MG63 (cell line): ENCODE measurements at regions not wholly inside any gene's neighbourhood (a gene's known extent, or its start where the extent isn't known, plus 50 kb on each side); places are given as distances from the start of the nearest gene placed in this dataset.
A peak's percentile ranks its signal among the peaks of the same experiment; 100 is the strongest.

ENCODE experiments used
- DNase-seq: peaks from one replicate; pipeline ENCODE4 v3.0.0-alpha.2; 2020
- H3K27me3 ChIP-seq: fragments of 250-450 bp; sonication (Bioruptor Pico); 2 replicates; pipeline ENCODE4 v1.5.1; 2020; ENCODE audit warnings: mild to moderate bottlenecking, moderate library complexity
- H3K36me3 ChIP-seq: fragments of 250-450 bp; sonication (Bioruptor Pico); 2 replicates; pipeline ENCODE4 v1.5.1; 2020; ENCODE audit warnings: mild to moderate bottlenecking, moderate library complexity
- H3K4me3 ChIP-seq: fragments of 250-450 bp; sonication (Bioruptor Pico); 2 replicates; pipeline ENCODE4 v1.5.1; 2020; ENCODE audit warnings: mild to moderate bottlenecking, moderate library complexity
- H3K9me3 ChIP-seq: fragments of 250-450 bp; sonication (Bioruptor Pico); 2 replicates; pipeline ENCODE4 v1.5.1; 2020; ENCODE audit warnings: mild to moderate bottlenecking, moderate library complexity

DNA sequence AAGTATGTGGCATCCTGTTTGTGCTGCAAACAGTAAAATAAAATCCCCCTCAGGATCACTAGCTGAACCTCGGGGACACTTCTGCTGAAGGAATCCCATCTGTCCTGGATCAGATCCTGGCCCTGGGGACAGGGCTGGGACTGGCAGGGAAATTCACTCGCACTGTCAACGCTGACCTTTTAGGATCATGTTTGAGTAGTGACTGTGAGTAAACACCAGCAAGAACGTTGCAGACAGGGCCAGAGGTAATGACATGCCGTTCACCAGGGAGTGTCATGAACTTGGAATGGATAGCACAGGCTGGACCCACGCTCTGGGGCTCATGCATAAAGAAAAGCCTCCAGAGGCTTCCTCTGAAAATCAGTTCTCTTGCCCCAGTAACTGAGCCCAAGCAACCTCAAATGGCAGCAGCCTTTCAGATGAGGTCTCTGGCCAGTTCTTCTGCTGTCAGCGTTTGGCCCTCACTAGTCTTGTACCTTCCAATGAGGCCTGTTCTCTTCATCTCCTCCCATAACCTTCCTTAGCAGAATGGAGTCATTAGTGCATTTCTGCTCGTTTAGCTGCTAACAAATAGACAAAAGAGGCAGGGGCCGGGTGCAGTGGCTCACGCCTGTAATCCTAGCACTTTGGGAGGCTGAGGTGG, 51.0 kb upstream of the BARX2 start:
- no peak for DNase-seq
- no peaks in the 10 kb centered on the region for H3K27me3 ChIP-seq
- H3K36me3 ChIP-seq = no peaks in the 10 kb centered on the region
- H3K9me3 ChIP-seq = no peaks in the 10 kb centered on the region
- H3K4me3 ChIP-seq = no peak overlapping the region

DNA sequence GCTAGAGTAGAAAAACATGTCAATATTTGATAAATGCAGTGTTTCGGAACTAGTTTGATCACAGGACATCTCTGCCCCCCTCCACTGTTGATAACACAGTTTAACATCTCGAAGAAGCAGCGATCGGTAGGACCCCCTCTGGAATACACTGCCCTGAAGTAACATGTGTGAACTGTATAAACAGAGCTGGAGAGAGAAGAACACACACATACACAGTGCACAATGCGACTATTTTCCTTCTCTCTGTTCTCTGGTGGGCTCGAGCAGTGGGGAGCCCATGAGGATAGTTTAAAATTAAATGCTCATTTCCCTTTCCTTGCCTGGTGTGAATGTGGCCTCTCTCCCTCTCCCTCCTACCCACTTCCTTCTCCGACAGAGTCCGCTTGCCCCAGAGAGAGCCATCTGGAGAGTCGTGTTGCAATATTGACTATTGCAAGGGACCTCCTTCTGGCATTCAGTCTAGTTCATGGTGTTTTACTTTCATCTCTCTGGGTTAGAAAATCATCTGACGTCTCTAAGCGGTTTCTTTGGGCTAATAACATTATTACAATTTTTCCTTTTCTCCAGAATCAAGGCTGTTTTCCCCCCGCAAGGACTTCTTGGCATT, 51.6 kb upstream of the BARX2 start:
- no peak for DNase-seq
- H3K4me3 ChIP-seq = no peak overlapping the region

DNA sequence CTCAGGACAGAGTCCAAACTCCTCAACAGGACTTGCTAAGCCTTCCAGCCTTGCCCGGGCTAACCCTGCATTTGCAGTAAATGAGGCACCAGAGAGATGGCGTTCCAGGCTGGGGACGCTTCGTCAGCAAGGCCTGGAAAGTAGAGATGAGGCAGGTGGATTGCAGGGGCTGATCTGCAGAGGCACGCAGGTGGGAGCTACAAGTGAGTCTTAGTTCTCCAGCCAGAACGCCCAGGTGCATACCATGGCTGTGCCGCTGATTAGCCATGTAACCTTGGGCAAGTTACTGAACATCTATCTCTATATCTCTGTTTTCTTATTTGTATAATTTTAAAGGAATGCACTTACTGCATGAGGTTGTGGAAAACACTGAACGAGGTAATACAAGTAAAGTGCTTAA, 52.7 kb upstream of the BARX2 start:
- Histone ChIP-seq H3K4me3 (no peak overlapping the region), H3K27me3 (no peaks in the 10 kb centered on the region)

More for the DNA sequence above, 51.6 kb upstream of the BARX2 start:
- Histone ChIP-seq H3K36me3 (no peaks in the 10 kb centered on the region), H3K9me3 (no peaks in the 10 kb centered on the region), H3K27me3 (no peaks in the 10 kb centered on the region)

DNA sequence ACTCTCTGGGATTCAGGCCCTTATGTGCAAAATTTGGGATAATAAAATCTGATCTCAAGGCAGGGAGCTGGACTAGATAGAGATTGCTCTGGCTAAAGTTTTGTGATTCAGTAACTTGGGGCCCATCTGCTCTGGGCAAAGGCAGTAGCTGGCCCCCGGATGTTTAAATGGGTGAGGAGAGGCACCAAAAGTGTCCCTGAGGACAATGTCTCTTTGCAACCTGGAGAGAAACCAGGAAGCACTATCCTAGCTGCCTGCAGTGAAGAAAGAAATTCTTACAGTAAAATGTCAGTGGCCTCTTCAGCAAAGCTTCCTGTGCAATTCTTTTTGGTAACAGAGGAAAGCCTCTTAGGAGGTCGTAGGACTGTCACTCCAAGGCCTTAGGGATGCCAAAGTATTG, 54.6 kb upstream of the BARX2 start:
- no peak for DNase-seq
- H3K27me3 ChIP-seq = no peaks in the 10 kb centered on the region
- no peaks in the 10 kb centered on the region for H3K9me3 ChIP-seq

More for the DNA sequence above, 52.7 kb upstream of the BARX2 start:
- H3K9me3 ChIP-seq = no peaks in the 10 kb centered on the region
- no peaks in the 10 kb centered on the region for H3K36me3 ChIP-seq
- no peak for DNase-seq

DNA sequence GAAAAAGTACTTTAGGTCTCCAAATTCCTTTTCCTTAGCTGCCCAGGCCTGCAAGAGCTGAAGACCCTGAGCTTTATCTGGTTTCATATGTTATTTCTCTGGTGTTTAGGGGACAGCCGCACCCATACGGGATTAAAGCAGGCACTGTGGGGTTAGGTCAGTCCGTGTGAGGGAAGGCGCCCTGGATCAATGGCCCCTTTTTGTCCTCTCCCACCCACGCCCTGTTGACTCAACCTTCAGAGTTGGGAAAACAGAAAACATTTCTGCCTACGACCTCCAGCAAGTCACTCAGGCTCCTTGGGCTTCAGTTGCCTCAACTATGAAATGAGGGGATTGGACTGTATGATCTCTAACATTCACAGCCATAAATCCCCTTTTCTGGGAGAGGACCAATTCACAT, 55.2 kb upstream of the BARX2 start:
- no peak for DNase-seq
- H3K9me3 ChIP-seq = no peaks in the 10 kb centered on the region
- no peak overlapping the region for H3K4me3 ChIP-seq

More for the DNA sequence above, 54.6 kb upstream of the BARX2 start:
- Histone ChIP-seq H3K36me3 (no peaks in the 10 kb centered on the region), H3K4me3 (no peak overlapping the region)

DNA sequence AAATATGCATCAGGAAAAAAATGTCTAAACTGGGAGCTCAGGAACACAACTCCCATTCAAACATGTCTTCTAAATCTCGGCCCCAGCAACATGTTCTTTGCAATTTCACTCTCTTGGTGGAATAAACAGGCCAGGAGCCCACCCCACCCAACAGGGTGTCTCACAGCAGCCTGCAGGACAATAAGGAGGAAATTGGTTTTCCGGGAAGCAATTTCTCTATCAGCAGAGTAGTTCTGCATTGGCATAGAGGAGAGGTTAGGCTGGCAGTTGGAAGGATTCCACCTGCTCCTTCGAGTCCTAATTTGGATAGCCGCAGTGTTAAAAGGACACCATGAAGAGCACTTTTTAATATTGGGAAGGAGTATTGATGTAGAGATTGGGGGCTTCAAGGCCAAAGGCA, 55.9 kb upstream of the BARX2 start:
- H3K27me3 ChIP-seq = no peaks in the 10 kb centered on the region
- no peak for DNase-seq
- H3K36me3 ChIP-seq = no peaks in the 10 kb centered on the region
- no peaks in the 10 kb centered on the region for H3K9me3 ChIP-seq
- H3K4me3 ChIP-seq = no peak overlapping the region

More for the DNA sequence above, 55.2 kb upstream of the BARX2 start:
- no peaks in the 10 kb centered on the region for H3K27me3 ChIP-seq
- H3K36me3 ChIP-seq = no peaks in the 10 kb centered on the region

DNA sequence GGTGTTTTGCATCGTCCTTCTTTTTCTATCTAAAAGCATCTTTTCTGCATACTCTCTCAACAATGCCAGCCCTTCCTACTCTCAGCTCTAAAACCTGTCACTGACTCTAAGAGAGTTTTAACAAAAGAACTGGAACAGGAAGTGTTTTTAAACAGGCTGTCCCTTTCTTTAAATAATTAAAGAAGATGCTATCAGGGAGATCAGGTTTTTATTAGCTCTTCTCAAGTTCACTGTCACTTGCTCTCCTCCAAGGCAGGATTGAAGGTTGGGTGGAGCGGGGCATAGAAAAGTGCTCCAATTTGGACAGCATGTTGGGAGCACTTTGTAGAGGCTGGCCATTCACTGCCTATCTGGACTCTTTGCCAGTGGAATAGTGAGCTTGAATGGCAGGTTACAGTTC, 56.4 kb upstream of the BARX2 start:
- Histone ChIP-seq H3K36me3 (no peaks in the 10 kb centered on the region), H3K9me3 (no peaks in the 10 kb centered on the region), H3K27me3 (no peaks in the 10 kb centered on the region), H3K4me3 (no peak overlapping the region)
- DNase-seq = no peak

DNA sequence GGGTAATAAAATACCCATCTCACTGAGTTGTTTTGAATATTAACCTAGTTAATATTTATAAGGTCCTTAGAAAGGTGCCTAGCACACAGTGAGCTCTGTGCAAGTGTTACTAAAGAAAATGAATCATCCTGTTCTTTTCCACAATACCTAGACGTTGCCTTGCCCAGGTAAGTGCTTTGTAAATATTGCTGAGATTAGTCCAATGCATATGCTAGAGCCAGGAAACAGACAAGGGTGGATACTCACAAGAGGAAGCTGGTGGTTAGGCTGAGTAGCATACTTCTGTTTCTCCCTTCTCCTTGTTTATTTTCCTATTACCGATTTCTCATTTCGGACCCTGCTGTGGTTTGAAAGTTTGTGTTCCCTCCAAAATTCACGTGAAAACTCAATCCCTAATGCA, 58.1 kb upstream of the BARX2 start:
- Histone ChIP-seq H3K9me3 (no peaks in the 10 kb centered on the region), H3K36me3 (no peaks in the 10 kb centered on the region), H3K27me3 (no peaks in the 10 kb centered on the region), H3K4me3 (no peak overlapping the region)
- DNase-seq = no peak

DNA sequence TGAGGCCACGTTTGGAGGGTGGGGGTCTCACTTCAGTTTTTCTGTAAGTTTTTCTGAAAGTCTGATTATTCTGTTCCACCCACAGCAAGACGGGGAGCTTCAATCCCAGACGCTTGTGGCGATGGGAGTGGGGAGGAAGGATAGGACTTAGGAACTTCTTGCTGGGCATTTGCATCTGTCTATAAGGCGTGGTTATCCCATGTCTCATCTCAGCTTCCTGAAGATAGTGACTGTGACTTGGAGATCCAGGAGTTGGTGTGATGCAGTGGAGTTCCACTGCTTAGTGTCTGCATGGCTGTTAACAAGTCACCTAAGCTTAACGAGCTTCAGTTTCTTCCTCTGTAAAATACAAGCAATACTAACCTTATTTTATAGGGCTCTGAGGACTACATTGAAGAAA, 58.9 kb upstream of the BARX2 start:
- H3K4me3 ChIP-seq = no peak overlapping the region
- H3K36me3 ChIP-seq = no peaks in the 10 kb centered on the region
- DNase-seq = no peak
- no peaks in the 10 kb centered on the region for H3K9me3 ChIP-seq
- no peaks in the 10 kb centered on the region for H3K27me3 ChIP-seq

DNA sequence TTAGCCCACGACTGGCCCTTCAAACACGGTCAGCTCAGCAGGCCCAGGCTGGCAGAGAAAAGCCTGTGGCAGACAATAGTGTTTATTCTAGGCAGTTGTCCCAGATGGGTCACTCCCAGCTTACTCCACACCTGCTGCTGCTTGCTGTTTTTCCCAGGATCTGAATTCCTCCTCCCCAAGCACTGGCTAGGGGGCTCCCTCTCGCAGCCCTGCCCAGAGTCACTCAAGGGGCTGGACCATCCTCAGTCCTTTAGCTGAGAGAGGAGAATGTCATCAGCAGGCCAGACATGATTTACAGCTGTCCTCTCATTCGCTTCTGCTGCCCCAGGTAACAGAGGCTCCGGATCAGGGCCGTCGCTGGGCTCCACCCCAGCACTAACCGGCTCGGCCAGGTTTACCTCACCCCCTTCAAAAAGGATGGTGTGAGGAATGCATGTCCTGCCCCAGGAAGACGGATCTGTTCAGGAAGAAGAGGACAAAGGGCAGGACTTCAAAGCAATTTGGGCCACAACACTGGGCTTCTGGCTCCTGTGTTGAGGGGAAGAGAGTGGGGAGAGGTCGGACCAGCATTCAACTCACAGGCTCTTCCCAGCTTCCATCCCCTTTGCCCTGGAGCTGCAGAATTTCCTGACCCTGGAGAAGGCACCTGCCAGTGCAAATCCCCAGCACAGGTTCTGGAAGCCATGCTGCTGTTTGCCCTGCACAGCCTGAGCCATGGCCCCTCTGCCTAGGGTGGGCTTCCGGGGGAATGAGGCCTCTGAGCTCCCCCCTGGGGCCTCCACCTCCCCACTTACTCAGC, 59.7 kb upstream of the BARX2 start:
- Histone ChIP-seq H3K9me3 (no peaks in the 10 kb centered on the region), H3K36me3 (no peaks in the 10 kb centered on the region), H3K4me3 (no peak overlapping the region), H3K27me3 (no peaks in the 10 kb centered on the region)
- no peak for DNase-seq

DNA sequence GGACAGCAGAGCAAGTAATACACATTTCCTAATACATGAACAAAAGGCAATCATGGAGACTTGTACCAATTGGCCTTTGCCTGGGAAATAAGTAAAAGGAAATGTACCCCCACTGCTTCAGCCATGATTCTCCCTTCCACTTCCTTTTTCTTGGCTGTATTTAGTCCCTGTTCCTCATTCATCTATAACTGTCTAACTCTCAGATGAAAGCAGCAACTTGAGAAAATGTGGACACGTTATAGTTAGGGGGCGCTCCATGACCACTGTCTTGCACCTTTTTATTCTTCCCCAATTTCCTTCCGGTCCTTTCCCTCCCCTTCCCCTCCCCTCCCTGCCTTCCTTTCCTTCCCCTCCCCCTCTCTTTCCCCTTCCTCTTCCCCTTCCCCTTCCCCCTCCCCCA, 61.3 kb upstream of the BARX2 start:
- no peaks in the 10 kb centered on the region for H3K36me3 ChIP-seq
- no peaks in the 10 kb centered on the region for H3K9me3 ChIP-seq
- no peak overlapping the region for H3K4me3 ChIP-seq
- no peak for DNase-seq
- no peaks in the 10 kb centered on the region for H3K27me3 ChIP-seq

DNA sequence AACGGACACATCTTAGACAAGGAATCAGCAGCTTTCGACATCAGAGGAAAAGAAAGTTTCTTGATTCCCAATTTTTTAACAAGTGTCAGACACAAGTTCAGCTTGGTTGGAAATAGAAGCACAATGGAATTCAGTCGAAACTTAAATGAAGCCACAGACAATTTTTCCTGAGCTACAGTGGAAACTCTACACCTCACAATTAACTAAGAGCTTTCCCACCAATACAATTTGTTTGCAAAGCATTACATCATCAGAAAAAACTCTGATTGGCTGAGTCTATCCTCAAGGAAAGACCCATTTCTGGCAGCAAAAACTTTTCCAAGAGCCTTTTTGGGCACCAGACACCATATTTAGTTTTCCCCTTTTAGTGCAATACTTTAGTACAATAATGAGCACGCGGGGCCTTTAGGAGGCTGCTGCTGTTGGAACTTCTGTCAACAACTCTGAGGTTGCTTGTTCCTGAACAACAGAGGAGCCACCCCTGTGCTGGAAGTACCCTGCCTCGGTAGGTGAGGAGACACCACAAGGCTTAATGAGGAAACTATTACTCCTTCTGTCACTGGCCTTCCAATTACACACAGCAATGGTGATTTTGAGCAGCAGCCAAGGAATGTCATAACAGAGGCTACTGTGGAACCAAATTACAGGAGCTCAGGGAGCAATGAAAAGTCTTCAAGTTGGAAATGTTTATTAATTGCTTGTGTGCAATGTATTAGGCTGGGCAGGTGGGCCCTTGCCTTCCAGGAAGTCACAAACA, 61.9 kb upstream of the BARX2 start:
- H3K36me3 ChIP-seq = no peaks in the 10 kb centered on the region
- no peaks in the 10 kb centered on the region for H3K27me3 ChIP-seq
- no peak for DNase-seq
- H3K9me3 ChIP-seq = no peaks in the 10 kb centered on the region
- H3K4me3 ChIP-seq = no peak overlapping the region

DNA sequence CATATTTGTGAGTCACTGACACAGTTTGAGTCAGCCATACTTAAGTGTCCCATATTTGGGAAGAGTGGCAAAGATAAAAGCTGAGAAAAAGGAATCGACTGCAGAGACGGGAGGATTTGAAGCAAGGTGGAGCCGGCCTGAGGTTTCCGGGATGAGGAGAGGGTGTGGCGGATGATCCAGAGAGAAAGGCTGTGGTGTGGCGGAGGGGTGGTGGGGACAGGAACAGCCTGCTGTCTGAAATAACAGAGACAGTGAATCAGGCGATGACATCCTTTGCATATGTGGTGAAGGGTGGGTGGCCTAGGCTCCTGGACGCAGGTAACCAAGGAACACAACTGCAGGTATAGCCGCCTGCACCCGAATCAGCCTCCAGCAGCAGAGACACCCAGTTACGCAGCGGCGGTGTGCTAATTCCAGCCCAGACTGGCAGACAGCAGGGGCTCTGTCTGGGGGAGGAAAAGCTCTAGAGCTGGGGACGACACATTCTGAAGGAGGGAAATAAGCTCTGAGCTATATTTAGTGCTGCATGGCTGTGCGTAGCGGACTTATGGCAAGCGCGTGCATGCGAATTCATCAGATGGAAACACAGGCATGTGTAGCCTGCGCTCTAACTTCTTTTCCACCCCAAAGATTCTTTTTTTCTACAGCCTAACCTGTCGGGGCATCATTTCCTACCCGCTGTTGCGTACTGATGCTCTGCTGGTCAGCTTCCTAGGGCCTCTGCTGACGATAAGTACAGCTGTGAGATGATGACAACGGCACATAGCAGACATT, 62.7 kb upstream of the BARX2 start:
- Histone ChIP-seq H3K9me3 (no peaks in the 10 kb centered on the region), H3K4me3 (no peak overlapping the region), H3K36me3 (no peaks in the 10 kb centered on the region), H3K27me3 (no peaks in the 10 kb centered on the region)
- no peak for DNase-seq

DNA sequence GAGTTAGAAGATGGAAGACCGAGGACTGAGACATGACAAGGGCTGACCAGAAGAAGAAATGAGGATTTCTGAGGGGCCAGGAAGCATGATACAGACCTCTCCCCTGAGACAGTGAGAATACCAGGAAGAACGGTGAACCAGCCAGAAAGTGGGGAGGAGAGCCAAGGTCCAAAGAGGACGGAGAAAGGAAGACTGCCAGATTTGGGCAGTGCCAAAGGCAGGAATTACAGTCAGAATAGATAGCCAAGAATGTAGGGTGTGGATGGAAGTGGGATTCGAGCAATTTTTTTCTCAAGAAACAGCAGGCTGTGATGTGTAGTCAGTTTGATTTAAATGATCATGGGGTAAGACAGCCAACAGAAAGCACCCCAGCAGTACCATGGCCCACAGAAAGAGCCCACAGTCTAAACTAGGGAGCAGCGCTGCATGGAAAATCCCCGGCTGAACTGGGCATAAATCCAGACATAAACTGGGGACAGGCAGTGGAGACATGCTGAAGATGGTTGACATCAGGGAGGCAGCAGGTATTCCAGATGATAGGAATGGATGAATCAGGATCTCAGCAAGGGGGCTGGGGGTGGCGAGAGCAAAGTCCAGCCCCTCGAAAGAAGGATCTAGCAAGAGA, 67.3 kb upstream of the BARX2 start:
- Histone ChIP-seq H3K4me3 (no peak overlapping the region), H3K9me3 (no peaks in the 10 kb centered on the region), H3K36me3 (no peaks in the 10 kb centered on the region), H3K27me3 (no peaks in the 10 kb centered on the region)
- peak; percentile 60 for DNase-seq

DNA sequence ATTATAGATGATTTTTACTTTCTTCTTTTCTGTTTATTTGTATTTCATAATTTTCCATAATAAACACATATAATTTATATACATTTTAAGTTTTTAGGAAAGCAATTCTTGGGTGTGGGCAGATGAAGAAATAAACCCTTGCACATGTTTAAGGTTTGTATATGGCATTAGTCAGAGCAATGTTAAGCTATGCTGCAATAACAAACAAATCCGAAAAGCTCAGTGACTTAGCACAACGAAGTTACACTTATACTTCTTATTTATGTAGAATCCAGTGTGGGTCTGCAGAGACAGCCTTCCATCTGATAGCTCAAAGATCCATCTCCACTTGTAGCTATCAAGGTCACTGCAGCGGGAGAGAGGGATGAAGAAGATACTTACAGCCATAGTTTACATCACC, 68.5 kb upstream of the BARX2 start:
- H3K9me3 ChIP-seq = no peaks in the 10 kb centered on the region
- DNase-seq = no peak
- no peak overlapping the region for H3K4me3 ChIP-seq
- H3K27me3 ChIP-seq = no peaks in the 10 kb centered on the region
- H3K36me3 ChIP-seq = no peaks in the 10 kb centered on the region

DNA sequence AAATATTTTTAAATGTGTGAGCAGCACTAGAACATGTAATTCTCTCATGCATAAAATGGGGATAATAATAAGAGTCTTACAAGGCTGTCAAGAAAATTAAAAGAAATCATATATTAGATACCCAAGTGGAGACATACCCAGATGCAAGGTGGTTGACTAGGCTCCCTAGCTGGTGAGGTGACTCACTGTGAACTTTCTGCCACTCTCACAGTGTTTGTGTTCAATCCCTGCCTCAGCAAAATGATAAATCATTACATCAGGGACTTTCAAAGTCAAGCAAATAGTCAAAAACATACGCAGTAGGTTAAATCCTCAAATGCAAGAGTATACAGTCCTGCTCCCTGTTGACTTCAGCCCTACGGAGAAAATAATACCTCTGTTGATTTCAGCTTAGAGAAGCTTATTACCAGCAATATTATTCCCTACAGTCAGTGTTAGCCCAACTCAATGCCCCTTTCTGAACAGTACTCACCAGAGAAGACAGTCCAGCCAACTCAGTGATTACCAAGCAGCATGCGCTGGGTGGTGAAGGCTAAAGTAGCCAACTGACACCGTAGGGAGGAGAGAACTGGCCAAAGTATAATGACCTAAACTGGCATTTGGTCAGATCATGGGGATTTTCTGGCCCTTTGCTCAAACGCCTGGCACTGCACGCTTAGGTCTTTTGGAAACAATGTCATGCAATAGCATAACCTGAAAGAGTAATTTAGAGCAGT, 73.1 kb upstream of the BARX2 start:
- Histone ChIP-seq H3K36me3 (no peaks in the 10 kb centered on the region), H3K4me3 (no peak overlapping the region), H3K27me3 (no peaks in the 10 kb centered on the region), H3K9me3 (no peaks in the 10 kb centered on the region)
- DNase-seq = peak; percentile 57
